ENCODE measurements at regions not wholly inside any gene's neighbourhood (a gene's known extent, or its start where the extent isn't known, plus 50 kb on each side); places are given as distances from the start of the nearest gene placed in this dataset.
"Not testable (repeated sequence)": the region's sequence is repeated elsewhere in the genome, so short reads cannot be mapped to it uniquely, and the experiment has no call there.

GRCh38 chr18:15061289-15061896 lies 313.4 kb downstream of the ANKRD30B start:
- DNase-seq, result not testable (repeated sequence)

GRCh38 chr18:15066434-15066833 lies 318.5 kb downstream of the ANKRD30B start:
- DNase-seq, result not testable (repeated sequence)

GRCh38 chr18:15071311-15071710 lies 323.3 kb downstream of the ANKRD30B start:
- DNase-seq, result not testable (repeated sequence)

All from tongue (tissue), 1 donor.